ENCODE measurements at regions not wholly inside any gene's neighbourhood (a gene's known extent, or its start where the extent isn't known, plus 50 kb on each side); places are given as distances from the start of the nearest gene placed in this dataset.

GRCh38 chr6:19638931-19639330 lies 198.2 kb upstream of the ID4 start:
- H3K27me3 ChIP-seq (ENCODE audit: insufficient read depth, low read length, poor library complexity), result no peaks in the 10 kb centered on the region
- no peak overlapping the region for H3K4me2 ChIP-seq (ENCODE audit: insufficient read depth, low read length)
- no peaks in the 10 kb centered on the region for H3K79me2 ChIP-seq (ENCODE audit: insufficient read depth, low read length)
- no peaks in the 10 kb centered on the region for H3K4me1 ChIP-seq (ENCODE audit: insufficient read depth, low read length)
- H3K36me3 ChIP-seq (ENCODE audit: insufficient read depth, low read length), result no peaks in the 10 kb centered on the region
- no peaks in the 10 kb centered on the region for H3K9me3 ChIP-seq (ENCODE audit: insufficient read depth, low read length, severe bottlenecking)
- no peak overlapping the region for H3K9ac ChIP-seq (ENCODE audit: low read depth, low read length)
- H3K27ac ChIP-seq (ENCODE audit: low read length), result no peak overlapping the region
- no peak overlapping the region for H3K4me3 ChIP-seq (ENCODE audit: low read depth in 1 of 2, low read length in 2 of 2)
- no peak overlapping the region for H2AFZ ChIP-seq (ENCODE audit: low read depth, low read length)
- TF ChIP-seq EZH2 (IDR thresholded peaks at IDR 0.05; ENCODE audit: borderline replicate concordance, low read depth, low read length, severe bottlenecking) (no peak), CTCF (IDR thresholded peaks at IDR 0.05; ENCODE audit: borderline replicate concordance, extremely low read depth, low read length, poor library complexity, severe bottlenecking) (no peak)
- DNase-seq (no peak), ATAC-seq (ENCODE audit: insufficient read depth, low read depth) (no peak)
- no peaks in the 10 kb centered on the region for H4K20me1 ChIP-seq (ENCODE audit: insufficient read depth, low read length)

GRCh38 chr6:19643287-19643686 lies 193.9 kb upstream of the ID4 start:
- ATAC-seq (ENCODE audit: insufficient read depth, low read depth) (no peak), DNase-seq (no peak)
- Histone ChIP-seq H3K9ac (ENCODE audit: low read depth, low read length) (no peak overlapping the region), H3K4me3 (ENCODE audit: low read depth in 1 of 2, low read length in 2 of 2) (no peak overlapping the region), H3K36me3 (ENCODE audit: insufficient read depth, low read length) (no peaks in the 10 kb centered on the region), H3K27me3 (ENCODE audit: insufficient read depth, low read length, poor library complexity) (no peaks in the 10 kb centered on the region), H3K4me2 (ENCODE audit: insufficient read depth, low read length) (no peak overlapping the region), H3K79me2 (ENCODE audit: insufficient read depth, low read length) (no peaks in the 10 kb centered on the region), H3K9me3 (ENCODE audit: insufficient read depth, low read length, severe bottlenecking) (no peaks in the 10 kb centered on the region), H3K4me1 (ENCODE audit: insufficient read depth, low read length) (no peaks in the 10 kb centered on the region), H2AFZ (ENCODE audit: low read depth, low read length) (no peak overlapping the region), H3K27ac (ENCODE audit: low read length) (no peak overlapping the region), H4K20me1 (ENCODE audit: insufficient read depth, low read length) (no peaks in the 10 kb centered on the region)
- TF ChIP-seq CTCF (IDR thresholded peaks at IDR 0.05; ENCODE audit: borderline replicate concordance, extremely low read depth, low read length, poor library complexity, severe bottlenecking) (no peak), EZH2 (IDR thresholded peaks at IDR 0.05; ENCODE audit: borderline replicate concordance, low read depth, low read length, severe bottlenecking) (no peak)

GRCh38 chr6:19643713-19644112 lies 193.5 kb upstream of the ID4 start:
- H3K27ac ChIP-seq (ENCODE audit: low read length), result no peak overlapping the region
- H4K20me1 ChIP-seq (ENCODE audit: insufficient read depth, low read length), result no peaks in the 10 kb centered on the region
- no peak overlapping the region for H3K4me3 ChIP-seq (ENCODE audit: low read depth in 1 of 2, low read length in 2 of 2)
- ATAC-seq (ENCODE audit: insufficient read depth, low read depth), result no peak
- no peaks in the 10 kb centered on the region for H3K9me3 ChIP-seq (ENCODE audit: insufficient read depth, low read length, severe bottlenecking)
- H2AFZ ChIP-seq (ENCODE audit: low read depth, low read length), result no peak overlapping the region
- TF ChIP-seq CTCF (IDR thresholded peaks at IDR 0.05; ENCODE audit: borderline replicate concordance, extremely low read depth, low read length, poor library complexity, severe bottlenecking), result no peak
- DNase-seq, result no peak
- no peak overlapping the region for H3K9ac ChIP-seq (ENCODE audit: low read depth, low read length)
- no peaks in the 10 kb centered on the region for H3K4me1 ChIP-seq (ENCODE audit: insufficient read depth, low read length)
- H3K79me2 ChIP-seq (ENCODE audit: insufficient read depth, low read length), result no peaks in the 10 kb centered on the region
- no peaks in the 10 kb centered on the region for H3K27me3 ChIP-seq (ENCODE audit: insufficient read depth, low read length, poor library complexity)
- no peak overlapping the region for H3K4me2 ChIP-seq (ENCODE audit: insufficient read depth, low read length)
- no peaks in the 10 kb centered on the region for H3K36me3 ChIP-seq (ENCODE audit: insufficient read depth, low read length)

GRCh38 chr6:19655744-19656143 lies 181.4 kb upstream of the ID4 start:
- ATAC-seq (ENCODE audit: insufficient read depth, low read depth), result no peak
- no peak for TF ChIP-seq CTCF (IDR thresholded peaks at IDR 0.05; ENCODE audit: borderline replicate concordance, extremely low read depth, low read length, poor library complexity, severe bottlenecking)
- TF ChIP-seq EZH2 (IDR thresholded peaks at IDR 0.05; ENCODE audit: borderline replicate concordance, low read depth, low read length, severe bottlenecking), result no peak
- no peak overlapping the region for H3K4me3 ChIP-seq (ENCODE audit: low read depth in 1 of 2, low read length in 2 of 2)
- no peaks in the 10 kb centered on the region for H3K27me3 ChIP-seq (ENCODE audit: insufficient read depth, low read length, poor library complexity)
- H3K79me2 ChIP-seq (ENCODE audit: insufficient read depth, low read length), result no peaks in the 10 kb centered on the region
- no peak overlapping the region for H2AFZ ChIP-seq (ENCODE audit: low read depth, low read length)
- no peaks in the 10 kb centered on the region for H3K36me3 ChIP-seq (ENCODE audit: insufficient read depth, low read length)
- no peaks in the 10 kb centered on the region for H3K9me3 ChIP-seq (ENCODE audit: insufficient read depth, low read length, severe bottlenecking)
- no peak overlapping the region for H3K9ac ChIP-seq (ENCODE audit: low read depth, low read length)
- no peaks in the 10 kb centered on the region for H3K4me1 ChIP-seq (ENCODE audit: insufficient read depth, low read length)
- no peak for DNase-seq
- H3K4me2 ChIP-seq (ENCODE audit: insufficient read depth, low read length), result no peak overlapping the region
- H3K27ac ChIP-seq (ENCODE audit: low read length), result no peak overlapping the region
- no peaks in the 10 kb centered on the region for H4K20me1 ChIP-seq (ENCODE audit: insufficient read depth, low read length)
